HG03342 (cell line): ENCODE measurements at regions not wholly inside any gene's neighbourhood (a gene's known extent, or its start where the extent isn't known, plus 50 kb on each side); places are given as distances from the start of the nearest gene placed in this dataset.
A peak's percentile ranks its signal among the peaks of the same experiment; 100 is the strongest.

Source experiments
- ATAC-seq: cut with Tn5 transposase; IDR thresholded peaks from one replicate; pipeline ENCODE4 v1.9.1; 2021; ENCODE audit warnings: mild to moderate bottlenecking, moderate library complexity; ENCODE audit not compliant: unreplicated experiment

DNA sequence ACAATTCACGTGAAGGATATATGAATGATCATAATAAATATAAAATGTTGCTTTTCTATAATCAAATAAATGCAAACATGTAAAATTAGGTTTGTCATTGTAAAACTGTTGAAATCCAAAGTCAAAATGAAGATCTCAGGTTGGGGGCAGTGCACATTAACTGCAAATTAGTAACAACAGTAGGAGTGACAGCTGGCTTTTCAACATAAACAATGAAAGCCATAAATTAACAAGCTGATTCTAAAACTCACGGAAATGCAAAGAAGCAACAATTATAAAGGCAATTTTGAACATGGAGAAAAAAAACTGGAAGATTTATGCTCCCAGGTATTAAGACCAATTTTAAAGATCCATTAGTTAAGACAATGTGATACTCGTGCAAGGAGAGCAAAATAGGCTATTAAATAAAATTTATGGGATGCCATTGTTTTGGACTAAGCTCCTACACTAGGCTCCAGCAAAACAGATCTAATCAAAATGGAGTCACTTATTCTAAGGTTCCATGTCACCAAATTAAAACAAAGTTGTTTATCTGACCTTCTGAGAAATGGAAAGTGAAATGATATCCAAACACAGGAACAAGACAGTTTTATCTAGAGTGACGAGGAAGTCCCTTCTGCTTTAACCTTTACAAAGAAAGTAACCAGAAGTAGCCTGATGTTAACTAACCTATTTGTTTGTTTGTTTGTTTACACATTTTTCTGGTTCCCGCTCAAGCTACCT is 770.8 kb downstream of the EPHA7 start:
- no peak for ATAC-seq

DNA sequence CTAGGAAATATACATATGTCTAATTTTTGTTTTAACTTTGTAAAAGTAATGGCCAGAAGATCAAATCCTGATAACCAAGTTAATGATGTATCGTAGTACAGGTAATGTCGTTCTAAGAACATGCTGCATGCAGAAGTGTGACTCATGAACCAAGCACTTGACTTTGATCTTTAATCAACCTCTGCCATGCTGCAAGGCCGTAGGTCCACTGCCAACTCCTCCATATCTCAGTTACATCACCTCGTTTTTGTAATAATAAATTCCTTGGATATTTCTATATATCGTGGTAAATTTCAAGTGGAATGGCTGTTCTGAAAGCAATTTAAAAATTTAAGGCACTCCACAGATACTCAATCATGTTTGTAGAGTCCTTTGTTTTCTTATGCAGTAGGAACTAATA is 771.7 kb downstream of the EPHA7 start:
- ATAC-seq = no peak

DNA sequence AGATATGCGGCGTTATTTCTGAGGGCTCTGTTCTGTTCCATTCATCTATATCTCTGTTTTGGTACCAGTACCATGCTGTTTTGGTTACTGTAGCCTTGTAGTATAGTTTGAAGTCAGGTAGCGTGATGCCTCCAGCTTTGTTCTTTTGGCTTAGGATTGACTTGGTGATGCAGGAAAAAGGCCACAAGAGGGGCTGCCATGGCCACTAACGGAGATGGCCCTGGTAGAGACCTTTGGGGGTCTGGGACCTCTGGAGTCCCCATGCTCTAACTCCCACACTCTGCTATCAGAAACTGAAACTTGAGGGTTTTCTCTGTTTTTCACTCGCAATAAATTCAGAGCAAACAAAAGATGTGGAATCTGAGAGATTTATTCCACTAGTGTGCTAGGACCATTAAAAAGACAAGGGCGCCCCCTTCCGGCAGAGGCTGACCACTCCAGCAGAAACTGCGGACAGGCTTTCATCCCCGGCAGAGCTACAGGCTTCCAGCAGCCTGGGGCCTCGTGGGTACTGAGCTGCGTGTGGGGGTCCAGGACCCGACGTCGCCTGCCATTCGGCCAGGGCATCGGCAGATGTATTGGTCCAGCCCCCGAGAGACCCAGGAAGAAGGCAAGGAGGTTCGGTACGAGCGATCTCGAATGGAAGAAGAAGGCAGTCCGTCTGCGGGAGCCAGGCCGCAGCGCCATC is 775.1 kb downstream of the EPHA7 start:
- ATAC-seq = peak; percentile 71

DNA sequence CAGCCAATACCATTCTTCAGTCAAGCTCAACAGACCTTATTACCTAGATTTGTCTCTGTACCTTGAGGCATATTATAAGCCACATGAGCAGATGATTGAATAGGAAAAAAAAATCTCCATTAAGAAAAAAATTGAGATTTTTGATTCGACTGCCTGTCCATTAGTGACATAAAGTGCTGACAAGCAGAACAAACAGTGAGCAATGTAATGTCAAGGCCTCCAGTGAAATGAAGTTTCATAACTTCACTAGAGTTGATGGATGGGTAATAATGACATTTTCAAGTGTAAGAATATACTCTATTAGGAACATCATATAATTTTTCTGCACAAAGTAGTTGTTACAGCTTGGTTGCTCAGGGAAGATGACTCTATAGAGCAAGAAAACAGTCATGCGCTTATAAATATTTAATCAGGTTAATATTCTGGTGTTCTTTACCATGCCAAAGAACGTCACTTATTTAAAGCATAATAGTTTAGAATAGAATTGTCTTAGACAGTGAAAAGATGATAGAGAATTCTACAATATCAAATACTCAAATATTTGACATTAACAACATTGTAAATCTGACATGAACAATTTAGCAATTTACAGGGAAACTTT is 783.7 kb downstream of the EPHA7 start:
- no peak for ATAC-seq

DNA sequence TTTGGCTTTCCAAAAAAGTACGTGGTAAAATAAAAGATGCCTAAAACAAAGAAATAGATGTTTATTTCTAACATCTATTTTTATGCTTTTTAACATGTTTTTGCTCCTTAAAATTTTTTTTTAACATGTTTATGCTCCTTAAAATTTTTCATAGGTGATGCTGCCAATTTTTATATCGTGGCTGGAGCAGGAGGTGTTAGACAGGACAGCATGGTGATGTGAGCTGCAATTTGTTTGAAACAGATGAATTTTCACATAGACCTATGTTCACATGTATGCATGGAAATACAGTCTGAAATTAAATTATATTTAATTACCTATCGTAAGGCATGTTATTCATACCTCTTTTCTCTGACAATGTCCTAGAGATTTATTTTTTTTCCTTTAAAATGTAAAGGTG is 784.8 kb downstream of the EPHA7 start:
- no peak for ATAC-seq

DNA sequence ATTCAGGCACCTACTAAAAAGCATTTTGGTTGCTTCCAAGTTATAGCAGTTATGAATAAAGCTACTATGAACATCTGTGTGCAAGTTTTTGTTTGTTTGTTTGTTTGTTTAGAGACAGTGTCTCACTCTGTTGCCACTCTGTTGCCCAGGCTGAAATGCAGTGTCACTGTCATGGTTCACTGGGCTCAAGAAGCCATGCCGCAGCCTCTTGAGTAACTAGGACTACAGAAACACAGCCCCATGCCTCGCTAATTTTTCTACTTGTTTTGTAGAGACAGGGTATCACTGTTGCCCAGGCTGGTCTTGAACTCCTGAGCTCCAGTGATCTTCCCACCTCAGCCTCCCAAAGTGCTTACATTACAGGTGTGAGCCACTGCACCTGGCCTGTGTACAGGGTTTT is 795.9 kb downstream of the EPHA7 start:
- no peak for ATAC-seq

DNA sequence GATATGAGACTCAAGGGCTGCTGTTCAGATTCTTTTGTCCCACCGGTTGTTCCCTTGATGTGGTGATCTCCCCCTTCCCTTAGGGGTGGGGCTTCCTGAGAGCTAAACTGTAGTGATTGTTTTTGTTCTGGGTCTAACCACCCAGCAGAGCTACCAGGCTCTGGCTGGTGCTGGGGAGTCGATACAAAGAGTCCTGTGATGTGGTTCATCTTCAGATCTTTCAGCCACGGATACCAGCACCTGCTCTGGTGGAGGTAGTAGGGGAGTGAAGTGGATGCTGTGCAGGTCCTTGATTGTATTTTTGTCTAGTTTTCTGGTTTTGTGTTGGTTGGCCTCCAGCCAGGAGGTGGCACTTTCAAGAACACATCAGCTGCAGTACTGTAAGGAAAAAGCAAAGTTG is 801.6 kb downstream of the EPHA7 start:
- no peak for ATAC-seq

DNA sequence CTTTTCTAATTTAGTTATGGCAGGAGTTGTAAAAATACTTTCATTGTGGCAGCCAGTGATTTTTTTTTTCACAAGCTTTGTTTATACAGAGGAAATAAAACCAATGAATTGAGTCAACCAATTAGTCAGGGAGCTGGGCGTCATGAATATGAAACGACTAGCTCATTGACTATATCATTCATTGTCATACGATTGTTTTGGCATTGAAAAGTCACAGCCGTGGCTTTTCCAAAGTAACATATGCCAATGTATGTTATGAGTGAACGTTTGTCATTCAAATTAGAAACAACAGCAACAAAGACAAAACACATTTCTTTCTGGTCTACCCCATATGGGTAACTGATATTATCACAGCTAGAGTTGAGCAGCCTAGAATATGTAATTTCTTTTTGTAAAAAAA is 810.6 kb downstream of the EPHA7 start:
- ATAC-seq = no peak

DNA sequence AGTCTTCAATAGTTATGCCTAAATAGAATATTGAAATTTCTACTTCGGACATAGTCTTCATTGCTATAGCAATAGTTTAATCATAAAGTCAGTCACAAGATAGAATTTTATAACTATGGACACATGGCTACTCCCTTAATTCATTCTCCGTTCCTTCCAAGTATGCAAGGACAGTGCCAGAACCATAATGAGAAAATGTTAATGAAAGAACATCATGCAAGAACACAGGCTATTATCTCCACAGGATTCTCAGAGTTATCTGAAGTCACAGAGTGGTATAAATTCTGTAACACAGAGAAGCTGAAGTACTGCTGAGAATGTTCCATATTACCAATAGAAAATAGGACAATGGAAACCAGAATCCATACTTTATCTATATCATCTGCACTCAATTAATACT is 826.2 kb downstream of the EPHA7 start:
- no peak for ATAC-seq

DNA sequence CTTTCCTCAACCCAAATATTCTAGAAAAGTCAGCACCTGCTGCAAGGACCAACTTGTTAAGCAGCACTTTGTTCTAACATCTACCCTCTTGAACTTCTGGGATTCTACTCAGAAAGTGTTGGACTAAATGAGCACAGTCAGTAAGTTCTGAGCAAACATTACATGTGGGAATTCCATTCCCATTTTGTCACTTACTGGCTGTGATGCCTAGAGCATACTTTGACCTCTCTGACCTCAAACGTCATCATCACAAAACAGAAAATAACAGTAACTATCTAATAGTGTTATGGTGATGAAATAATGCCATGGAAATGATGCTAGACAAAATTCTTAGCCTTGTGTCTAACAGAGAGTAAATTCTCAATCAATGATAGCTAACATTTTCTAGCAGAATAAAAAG is 829.4 kb downstream of the EPHA7 start:
- ATAC-seq = no peak

DNA sequence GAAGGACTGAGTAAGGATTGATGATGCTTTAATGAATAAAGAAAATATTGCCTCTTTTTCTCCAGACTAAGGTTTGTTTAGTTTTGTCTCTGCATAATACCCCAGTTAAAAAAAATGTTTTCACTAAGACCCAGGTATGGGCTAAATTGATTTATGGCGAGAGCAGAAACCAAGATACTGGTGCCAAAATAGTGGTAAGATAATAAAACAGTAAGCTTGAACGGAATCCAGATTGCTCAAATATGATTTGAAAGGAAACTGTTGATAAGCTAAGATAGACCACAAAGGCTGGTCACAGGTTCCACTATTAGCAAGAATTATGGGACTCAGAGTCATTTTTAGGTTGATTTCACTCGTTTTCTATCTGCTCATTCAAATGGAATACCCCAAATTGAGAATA is 831.2 kb downstream of the EPHA7 start:
- no peak for ATAC-seq

DNA sequence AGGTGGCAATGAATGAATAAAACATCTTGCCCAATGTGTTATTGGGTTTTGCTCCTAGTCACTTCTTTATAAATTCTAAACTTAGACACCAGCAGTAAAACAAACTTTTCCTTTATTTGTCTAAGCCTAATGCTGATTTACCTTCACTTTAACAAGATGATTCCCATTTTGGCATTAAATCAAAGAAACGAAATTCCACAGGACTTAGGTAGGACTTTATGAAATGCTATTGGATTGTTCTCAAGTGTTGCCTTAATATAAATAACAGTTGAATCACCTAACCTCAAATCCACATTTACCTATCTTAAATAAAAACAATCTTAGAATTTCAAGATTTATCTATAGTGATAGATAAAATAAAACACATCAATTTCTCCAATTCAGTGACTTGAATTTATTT is 831.8 kb downstream of the EPHA7 start:
- ATAC-seq = no peak

DNA sequence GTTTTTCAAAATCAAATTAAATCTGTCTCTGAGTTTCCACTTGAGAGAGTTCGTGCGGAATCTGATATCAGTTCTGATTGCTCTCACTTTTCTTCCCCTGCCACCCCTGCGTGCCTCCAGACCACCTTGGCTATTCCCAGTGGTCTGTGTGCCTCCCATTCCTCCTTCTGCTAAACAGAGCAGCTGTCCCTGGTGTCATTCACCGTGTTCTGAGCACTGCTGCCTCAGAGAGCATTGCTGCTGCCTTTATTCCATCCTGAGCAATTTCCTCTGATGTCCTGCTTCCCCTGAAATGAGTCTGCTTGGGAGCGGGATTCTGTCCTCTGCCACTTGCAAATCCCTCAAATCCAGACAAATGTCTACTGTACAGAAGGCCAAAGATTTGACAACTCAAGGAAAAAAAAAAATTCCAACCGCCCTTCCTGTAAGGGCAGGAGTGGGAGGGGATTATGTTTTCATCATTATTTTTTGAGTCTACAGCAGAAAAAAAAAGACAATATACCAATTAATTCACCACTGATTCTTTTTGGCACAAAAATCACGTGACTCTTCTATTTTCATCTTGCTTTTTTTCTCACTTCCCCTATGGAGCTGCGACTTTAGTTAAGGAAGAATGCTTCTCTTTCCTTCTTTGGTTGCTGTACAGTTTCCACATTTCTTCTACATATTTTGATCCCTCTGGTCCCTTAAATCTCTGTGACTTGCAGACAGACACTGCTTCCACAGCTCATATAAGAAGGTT is 833.0 kb downstream of the EPHA7 start:
- ATAC-seq = no peak

DNA sequence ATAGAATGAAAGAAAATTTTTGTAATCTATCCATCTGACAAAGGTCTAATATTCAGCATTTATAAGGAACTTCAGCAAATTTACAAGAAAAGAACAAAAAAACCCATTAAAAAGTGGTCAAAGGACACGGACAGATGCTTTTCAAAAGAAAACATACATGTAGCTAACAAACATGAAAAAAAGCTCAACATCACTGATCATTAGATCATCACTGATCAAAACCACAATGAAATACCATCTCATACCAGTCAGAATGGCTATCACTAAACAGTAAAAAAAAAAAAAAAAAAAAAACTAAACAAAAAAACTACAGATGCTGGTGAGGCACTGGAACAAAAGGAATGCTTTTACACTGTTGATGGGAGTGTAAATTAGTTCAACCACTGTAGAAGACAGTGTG is 837.1 kb downstream of the EPHA7 start:
- ATAC-seq = no peak

DNA sequence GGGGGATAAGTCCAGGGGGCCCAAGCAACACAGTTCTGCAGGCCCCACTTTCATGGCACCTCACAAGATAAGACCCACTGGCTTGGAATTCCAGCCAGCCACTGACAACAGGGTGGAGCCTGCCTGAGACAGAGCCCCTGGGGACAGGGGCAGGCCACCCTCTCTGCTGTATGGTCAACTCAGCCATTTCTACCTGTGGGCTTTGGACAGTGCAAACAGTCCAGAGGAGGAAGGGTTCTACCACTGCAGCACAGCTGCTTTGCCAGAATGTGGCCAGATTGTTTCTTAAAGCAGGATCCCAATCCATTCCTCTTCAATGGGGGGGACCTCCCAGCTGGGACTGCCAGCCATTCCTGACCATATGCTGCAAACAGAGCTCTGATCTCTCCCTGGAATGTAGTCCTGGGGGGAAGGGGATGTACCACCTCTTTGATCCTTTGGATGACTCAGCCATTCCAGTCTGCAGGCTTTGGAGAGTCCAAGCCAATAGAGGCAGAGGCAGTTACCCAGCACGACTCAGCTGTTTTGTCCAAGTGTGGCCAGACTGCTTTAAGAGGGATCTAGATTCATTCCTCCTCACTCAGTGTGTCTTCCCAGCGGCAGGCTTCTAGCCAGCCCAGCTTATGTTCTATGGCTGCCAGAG is 842.2 kb downstream of the EPHA7 start:
- no peak for ATAC-seq

DNA sequence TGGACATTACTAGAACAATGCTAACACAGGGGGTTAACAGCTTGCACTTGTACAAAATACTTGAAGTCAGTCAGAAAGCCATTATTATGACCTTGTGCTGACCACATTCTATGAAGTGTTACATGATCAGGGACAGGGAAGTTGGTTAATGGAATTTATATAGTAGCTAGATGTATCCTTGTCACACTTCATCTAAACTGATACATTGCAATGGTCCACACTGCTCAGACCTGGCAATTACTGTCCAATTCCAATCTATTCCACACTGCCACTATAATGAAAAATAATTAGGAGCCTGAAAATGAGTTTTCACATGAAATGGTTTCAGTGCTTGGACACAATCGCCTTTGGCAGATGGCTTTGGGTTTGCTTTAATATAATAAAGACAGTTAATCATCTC is 850.8 kb downstream of the EPHA7 start:
- no peak for ATAC-seq

DNA sequence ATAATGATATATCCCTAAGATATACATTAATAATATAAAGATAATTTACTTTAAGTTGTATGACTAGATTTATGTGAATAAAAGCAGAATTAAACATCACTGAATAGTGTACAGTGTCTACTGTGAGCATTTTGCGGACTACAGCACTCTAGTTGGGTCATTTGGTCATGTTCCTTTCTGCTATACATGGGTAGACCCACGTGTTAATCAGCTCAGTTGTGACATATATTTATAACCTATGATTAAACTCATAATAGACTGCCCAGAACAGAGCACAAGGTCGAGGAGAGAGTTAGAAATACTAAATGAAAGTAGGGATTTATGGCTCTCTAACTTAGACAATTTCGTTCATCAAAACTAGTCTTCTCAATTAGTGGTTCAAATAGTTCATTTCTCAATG is 852.7 kb downstream of the EPHA7 start:
- no peak for ATAC-seq

DNA sequence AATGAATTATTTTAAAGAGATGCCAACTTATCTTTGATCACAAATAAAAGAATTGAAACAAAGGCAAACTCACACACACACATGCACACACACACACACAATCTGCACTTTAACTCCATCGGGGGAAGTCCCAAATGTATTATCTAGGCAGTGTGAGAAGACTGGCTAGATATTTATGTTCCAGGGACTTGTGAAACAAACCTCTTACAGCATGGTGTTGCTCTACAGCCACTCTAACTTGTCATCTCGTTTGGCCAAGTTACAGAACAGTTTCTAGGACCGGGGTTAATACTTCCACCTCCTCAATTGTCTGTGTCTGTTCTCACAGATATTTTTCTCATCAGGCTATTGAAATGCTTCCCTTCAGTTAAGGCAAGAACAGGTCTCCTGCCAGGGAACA is 855.0 kb downstream of the EPHA7 start:
- ATAC-seq = no peak

DNA sequence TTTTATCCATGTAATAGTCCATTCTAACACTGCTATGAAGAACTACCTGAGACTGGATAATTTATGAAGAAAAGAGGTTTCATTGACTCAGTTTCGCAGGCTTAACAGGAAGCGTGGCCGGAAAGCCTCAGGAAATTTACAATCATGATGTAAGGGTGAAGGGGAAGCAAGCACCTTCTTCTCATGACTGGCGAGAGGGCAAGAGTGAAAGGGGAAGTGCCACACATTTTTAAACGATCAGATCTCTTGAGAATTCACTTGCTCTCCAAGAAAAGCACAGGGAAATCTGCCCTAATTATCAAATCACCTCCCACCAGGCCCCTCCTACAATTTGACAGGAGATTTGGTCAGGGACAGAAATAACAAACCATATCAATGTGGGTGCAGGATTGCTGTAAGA is 859.7 kb downstream of the EPHA7 start:
- no peak for ATAC-seq

DNA sequence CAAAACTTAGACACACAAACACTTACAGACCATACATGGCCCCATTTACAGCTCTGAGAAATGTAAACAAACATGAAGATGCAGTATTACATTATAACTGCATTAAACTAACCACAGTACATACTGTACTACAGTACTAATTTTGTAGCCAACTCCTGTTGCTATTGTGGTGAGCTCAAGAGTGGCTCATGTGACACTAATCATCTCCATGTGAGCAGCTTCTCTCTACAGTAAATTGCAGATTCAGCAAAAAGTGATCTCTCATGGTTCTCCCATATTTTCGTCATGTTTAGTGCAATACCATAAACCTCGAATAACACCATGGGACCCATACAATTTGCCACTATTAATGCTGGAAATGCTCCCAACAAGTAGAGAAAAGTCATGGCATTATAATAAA is 860.4 kb downstream of the EPHA7 start:
- no peak for ATAC-seq

DNA sequence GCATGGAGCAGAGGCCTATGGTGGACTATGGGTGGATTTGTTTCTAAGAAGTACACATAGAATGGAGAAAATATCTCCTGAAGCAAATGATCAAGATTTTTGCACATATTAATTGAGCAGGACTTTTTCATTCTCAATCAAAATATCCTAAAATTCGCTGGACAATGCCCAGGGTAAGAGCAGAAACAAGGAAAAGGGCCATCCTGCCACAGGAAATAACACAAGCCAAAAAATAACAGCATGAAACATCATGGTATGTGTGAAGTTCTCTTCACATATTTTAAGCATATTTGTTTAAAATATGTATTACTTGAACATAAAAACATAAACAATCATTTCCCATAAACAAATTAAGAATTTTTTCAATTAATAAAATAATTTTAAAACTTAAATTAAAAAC is 868.9 kb downstream of the EPHA7 start:
- no peak for ATAC-seq
